AG09309 (cell line): ENCODE measurements at regions not wholly inside any gene's neighbourhood (a gene's known extent, or its start where the extent isn't known, plus 50 kb on each side); places are given as distances from the start of the nearest gene placed in this dataset.

Source experiments
- DNase-seq: peaks from one replicate; pipeline ENCODE4 v3.0.0-alpha.2; 2010; ENCODE audit warnings: low read depth
- H3K4me3 ChIP-seq: 2 replicates; pipeline ENCODE4 v1.5.1; 2011; ENCODE audit warnings: mild to moderate bottlenecking, low read depth, low read length, moderate library complexity; ENCODE audit not compliant: control insufficient read depth
- CTCF ChIP-seq: IDR thresholded peaks from 2 replicates; pipeline ENCODE4 v1.5.1; 2011; ENCODE audit warnings: mild to moderate bottlenecking, low read depth, low read length, inconsistent platforms; ENCODE audit not compliant: insufficient read depth, control insufficient read depth; ENCODE audit errors: missing control alignments

- DNase-seq: no peak
- H3K4me3 ChIP-seq: no peak overlapping the region
- TF ChIP-seq CTCF: no peak
Measured at GRCh38 chr6:147839708-147840610, 331.5 kb downstream of the SAMD5 start.

DNA sequence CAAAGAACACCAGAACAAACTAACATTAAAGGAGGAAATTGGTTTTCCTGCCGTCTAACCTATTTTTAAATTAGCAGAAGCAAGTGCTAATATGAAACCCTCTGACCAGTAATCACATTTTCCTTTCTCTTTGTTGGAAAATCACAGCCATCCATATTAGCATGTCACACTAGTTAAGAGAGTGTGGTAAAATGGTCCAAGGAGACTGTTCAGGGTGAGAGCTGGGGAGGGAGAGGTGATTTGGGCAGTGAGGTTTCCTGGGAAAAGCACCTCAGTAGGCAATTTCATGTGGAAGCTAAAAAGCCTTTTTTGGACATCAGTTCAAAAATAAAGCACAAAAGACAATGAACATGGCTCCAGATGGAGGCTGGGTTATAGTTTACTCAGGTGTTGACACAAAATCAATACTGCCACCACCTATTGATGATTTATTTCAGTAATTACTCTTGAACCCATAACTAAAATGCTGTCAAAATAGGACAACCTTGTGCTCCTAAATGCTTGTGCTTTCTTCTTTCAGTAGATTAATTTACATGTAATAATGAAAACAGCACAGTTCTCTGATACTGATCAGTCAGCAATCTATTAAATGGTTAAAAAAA, 333.2 kb downstream of the SAMD5 start:
- no peak overlapping the region for H3K4me3 ChIP-seq
- no peak for TF ChIP-seq CTCF
- DNase-seq: no peak

- TF ChIP-seq CTCF: no peak
- H3K4me3 ChIP-seq: no peak overlapping the region
- no peak for DNase-seq
Measured at GRCh38 chr6:147849401-147850330, 341.2 kb downstream of the SAMD5 start.

- no peak overlapping the region for H3K4me3 ChIP-seq
- DNase-seq: no peak
- no peak for TF ChIP-seq CTCF
Measured at GRCh38 chr6:147852772-147853171, 344.3 kb downstream of the SAMD5 start.

- no peak for TF ChIP-seq CTCF
- DNase-seq: no peak
- no peak overlapping the region for H3K4me3 ChIP-seq
Measured at GRCh38 chr6:147853574-147853973, 345.1 kb downstream of the SAMD5 start.

DNA sequence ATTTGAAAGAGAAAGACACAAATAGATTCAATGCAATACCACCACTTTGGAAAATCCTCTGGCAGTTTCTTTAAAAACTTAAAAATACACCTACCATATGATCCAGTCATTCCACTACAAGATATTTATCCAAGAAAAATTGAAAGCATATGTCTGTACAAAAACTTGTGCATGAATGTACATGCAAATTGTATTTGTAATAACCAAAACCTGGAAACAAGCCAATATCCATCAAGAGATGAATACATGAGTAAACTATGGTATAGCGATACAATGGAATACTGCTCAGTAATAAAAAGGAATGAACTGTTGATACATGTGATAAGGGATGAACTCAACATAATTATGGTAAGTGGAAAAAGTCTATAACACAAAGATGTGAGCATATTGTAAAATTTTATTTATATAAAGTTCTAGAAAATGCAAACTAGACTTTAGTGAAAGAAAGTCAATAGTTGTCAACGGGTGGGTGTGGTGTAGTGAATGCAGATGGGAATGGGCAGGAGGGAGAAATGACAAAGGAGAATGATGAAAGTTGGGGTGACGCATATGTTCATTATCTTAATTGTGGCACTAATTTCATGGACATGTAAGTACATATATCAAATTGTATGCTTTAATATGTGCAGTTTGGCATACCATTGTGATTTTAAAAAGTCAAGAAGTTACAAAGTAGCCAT, 347.5 kb downstream of the SAMD5 start:
- TF ChIP-seq CTCF: no peak
- no peak overlapping the region for H3K4me3 ChIP-seq
- DNase-seq: no peak
